CD4-positive, alpha-beta T cell treated with Interleukin-2 at 100 ng/mL for 4 hours (primary cell): ENCODE measurements at regions not wholly inside any gene's neighbourhood (a gene's known extent, or its start where the extent isn't known, plus 50 kb on each side); places are given as distances from the start of the nearest gene placed in this dataset.

Source experiments
- DNase-seq: peaks from one replicate; pipeline ENCODE4 v3.0.0-alpha.2; 2020; ENCODE audit warnings: low spot score

- no peak for DNase-seq
Observed at GRCh38 chr2:193712912-193713311, 1518.2 kb upstream of the TMEFF2 start.

GRCh38 chr2:193703411-193703810 is 1508.7 kb upstream of the TMEFF2 start:
- DNase-seq = no peak

GRCh38 chr2:193701484-193701883 is 1506.8 kb upstream of the TMEFF2 start:
- no peak for DNase-seq

GRCh38 chr2:193695367-193695766 is 1500.6 kb upstream of the TMEFF2 start:
- DNase-seq = no peak

- no peak for DNase-seq
Observed at GRCh38 chr2:193693758-193694157, 1499.0 kb upstream of the TMEFF2 start.

GRCh38 chr2:193690572-193690971 is 1495.8 kb upstream of the TMEFF2 start:
- DNase-seq = no peak

GRCh38 chr2:193687195-193687594 is 1492.5 kb upstream of the TMEFF2 start:
- no peak for DNase-seq

- DNase-seq = no peak
Observed at GRCh38 chr2:193679847-193680246, 1485.1 kb upstream of the TMEFF2 start.

GRCh38 chr2:193670478-193670877 is 1475.7 kb upstream of the TMEFF2 start:
- no peak for DNase-seq

GRCh38 chr2:193668557-193669323 is 1474.0 kb upstream of the TMEFF2 start:
- no peak for DNase-seq

- no peak for DNase-seq
Observed at GRCh38 chr2:193627927-193628272, 1433.2 kb upstream of the TMEFF2 start.

GRCh38 chr2:193627187-193627926 is 1432.6 kb upstream of the TMEFF2 start:
- no peak for DNase-seq

GRCh38 chr2:193608451-193608850 is 1413.7 kb upstream of the TMEFF2 start:
- no peak for DNase-seq

- no peak for DNase-seq
Observed at GRCh38 chr2:193590831-193591230, 1396.1 kb upstream of the TMEFF2 start.

- DNase-seq = no peak
Observed at GRCh38 chr2:193584522-193584938, 1389.8 kb upstream of the TMEFF2 start.

GRCh38 chr2:193583638-193584400 is 1389.1 kb upstream of the TMEFF2 start:
- no peak for DNase-seq

GRCh38 chr2:193581807-193582206 is 1387.1 kb upstream of the TMEFF2 start:
- no peak for DNase-seq

- DNase-seq = no peak
Observed at GRCh38 chr2:193580176-193580950, 1385.6 kb upstream of the TMEFF2 start.

- DNase-seq = no peak
Observed at GRCh38 chr2:193566886-193567285, 1372.2 kb upstream of the TMEFF2 start.

GRCh38 chr2:193566276-193566675 is 1371.5 kb upstream of the TMEFF2 start:
- no peak for DNase-seq

GRCh38 chr2:193562031-193562430 is 1367.3 kb upstream of the TMEFF2 start:
- no peak for DNase-seq

- no peak for DNase-seq
Observed at GRCh38 chr2:193561054-193561453, 1366.3 kb upstream of the TMEFF2 start.
